GM18907 (cell line): ENCODE measurements at regions not wholly inside any gene's neighbourhood (a gene's known extent, or its start where the extent isn't known, plus 50 kb on each side); places are given as distances from the start of the nearest gene placed in this dataset.
"Not testable (repeated sequence)": the region's sequence is repeated elsewhere in the genome, so short reads cannot be mapped to it uniquely, and the experiment has no call there.

Experiments used
- ATAC-seq: cut with Tn5 transposase; IDR thresholded peaks from one replicate; pipeline ENCODE4 v1.9.1; 2021; ENCODE audit warnings: mild to moderate bottlenecking, moderate library complexity; ENCODE audit not compliant: unreplicated experiment

- ATAC-seq = no peak
Observed at GRCh38 chr4:158313566-158313965, 103.3 kb downstream of the TMEM144 start.

DNA sequence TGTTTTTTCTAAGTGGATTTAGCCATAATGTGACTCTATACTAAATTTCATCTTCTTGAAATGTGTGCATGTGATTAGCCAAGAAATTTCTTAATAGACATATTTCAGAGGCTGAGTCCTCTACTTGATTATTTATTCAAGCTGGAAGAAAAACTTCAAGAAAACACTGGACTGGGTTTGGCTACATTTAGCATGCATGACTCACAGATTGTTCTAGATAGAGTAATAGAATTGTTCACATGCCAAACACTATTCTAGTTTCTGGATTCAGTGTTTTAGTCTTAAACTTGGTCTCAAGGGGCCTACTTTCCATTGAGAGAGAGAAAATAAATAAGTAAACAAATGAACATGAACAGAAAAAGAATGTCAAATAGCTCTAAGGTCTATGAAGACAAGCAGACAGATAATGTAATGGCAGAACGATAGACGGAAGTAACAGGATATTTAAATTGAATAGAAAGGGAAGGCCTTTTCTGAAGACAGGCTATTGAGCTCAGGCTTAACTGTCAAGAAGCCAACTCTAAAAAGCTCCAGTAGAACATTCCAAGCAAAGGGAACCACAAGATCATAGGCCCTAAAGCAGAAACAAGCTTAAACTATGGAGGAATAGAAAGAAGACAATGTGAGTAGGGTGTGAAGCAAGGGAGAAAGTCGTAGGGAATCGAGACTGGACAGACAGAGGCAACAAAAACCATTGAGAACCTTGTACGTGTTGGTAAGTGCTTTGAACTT is 104.6 kb downstream of the TMEM144 start:
- no peak for ATAC-seq

DNA sequence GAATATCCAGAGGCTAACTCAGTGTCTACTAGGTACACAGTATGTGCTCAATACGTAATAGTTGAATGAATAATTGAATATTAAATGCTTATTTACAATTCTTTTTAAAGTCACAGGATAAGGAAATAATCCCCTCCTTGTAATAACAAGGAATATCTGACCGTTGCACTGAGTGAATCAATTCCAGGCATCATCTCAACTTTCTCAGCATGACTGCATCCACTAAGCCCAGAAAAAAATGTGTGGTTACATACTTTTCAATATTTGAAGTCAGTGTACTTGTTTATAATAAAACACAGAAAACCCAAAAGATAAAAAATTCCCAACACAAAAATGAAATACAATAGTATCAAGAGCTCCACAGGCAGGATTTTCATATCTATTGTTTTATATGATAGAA is 105.4 kb downstream of the TMEM144 start:
- no peak for ATAC-seq

GRCh38 chr4:158316264-158316663 is 106.0 kb downstream of the TMEM144 start:
- peak; percentile 78 for ATAC-seq

DNA sequence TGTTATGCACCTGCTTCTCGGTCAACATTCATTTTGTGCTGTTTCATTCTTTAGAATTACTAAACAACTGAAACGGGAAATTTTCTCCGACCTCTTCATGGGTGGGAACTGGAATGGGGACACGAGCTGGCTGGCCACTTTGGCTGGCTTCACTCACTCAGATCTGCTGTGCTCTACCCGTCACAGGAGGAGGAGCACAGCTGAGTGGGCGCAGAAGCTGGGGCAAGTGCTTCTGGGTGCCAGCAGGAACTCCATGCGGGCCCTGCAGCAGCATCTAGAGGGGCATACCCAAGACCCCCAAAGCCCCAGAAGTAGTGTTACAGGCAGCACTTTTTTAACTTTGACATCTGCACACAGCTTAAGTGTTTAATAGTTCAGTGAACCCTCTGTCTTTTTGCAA is 109.6 kb downstream of the TMEM144 start:
- ATAC-seq = no peak

GRCh38 chr4:158322109-158322508 is 111.8 kb downstream of the TMEM144 start:
- ATAC-seq = no peak

DNA sequence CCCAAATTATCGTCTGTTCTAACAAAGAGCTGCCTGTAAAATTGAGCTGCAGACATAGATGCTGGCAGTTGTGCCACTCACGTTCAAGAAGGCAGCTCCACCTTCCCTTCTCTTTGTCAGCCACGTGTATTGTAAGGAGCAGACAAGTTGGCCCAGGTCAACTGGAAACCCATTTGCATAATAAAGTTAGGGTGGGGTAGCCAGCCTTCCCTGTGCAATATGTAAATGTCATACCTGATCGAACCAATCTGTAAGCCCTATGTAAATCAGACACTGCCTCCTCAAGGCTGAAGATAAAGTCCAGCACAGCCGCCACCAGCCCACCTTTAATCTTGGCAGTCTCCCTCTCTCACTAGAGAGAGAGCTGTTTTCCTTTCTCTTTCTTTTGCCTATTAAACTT is 117.2 kb downstream of the TMEM144 start:
- no peak for ATAC-seq

DNA sequence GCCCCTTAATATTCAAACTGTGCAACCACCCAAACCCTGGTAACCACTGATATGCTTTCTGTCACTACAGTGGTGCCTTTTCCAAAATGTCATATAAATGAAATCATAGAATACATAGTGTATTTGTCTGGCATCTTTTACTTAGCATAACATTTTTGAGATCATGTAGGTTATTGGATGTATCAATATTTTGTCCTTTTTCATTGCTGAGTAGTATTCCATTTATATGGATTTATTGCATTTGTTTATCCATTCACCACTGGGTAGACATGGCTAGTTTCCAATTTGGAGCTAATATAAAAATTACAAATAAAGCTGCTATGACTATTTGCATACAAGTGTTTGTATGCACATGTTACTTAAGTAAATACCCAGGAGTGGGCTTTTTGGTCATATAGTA is 121.6 kb downstream of the TMEM144 start:
- ATAC-seq = no peak

DNA sequence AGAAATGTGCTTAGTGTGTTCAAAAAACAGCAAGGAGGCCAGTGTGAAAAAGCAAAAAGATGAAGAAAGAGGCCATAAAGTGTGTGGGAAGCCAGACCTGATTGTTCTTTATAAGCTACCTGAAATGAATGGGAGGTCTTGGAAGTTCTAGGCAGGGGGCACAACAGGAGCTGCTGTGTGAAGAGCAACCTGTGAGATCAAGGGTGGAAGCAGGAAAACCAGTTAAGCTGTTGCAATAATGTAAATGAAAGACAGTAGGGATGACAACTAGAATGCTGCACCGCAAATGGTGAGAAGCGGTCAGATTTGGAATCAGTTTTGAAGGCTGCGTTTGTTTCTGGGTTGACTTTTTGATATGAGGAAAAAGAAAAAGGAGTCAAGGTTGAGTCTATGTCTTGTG is 123.5 kb downstream of the TMEM144 start:
- no peak for ATAC-seq

- no peak for ATAC-seq
Observed at GRCh38 chr4:158341896-158342295, 131.6 kb downstream of the TMEM144 start.

DNA sequence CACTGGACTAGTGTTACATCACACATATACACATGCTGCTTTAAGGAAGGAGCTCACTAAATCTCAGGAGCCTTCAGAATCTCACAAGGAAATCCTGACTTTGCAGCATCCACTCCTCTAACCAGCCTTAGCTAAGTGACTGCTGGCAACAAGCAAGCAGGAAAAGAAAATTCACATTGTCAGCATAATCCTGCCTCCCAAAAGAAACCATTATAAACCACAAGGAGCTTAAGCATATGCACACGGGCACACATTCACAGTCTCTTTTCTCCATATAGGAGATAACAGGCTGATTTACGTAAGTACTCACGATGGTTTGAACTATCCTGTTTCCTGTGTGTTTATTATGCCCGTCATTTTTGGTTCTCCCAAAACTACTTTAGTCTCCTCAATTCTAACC is 136.3 kb downstream of the TMEM144 start:
- ATAC-seq = no peak

- no peak for ATAC-seq
Observed at GRCh38 chr4:158347556-158347955, 137.3 kb downstream of the TMEM144 start.

DNA sequence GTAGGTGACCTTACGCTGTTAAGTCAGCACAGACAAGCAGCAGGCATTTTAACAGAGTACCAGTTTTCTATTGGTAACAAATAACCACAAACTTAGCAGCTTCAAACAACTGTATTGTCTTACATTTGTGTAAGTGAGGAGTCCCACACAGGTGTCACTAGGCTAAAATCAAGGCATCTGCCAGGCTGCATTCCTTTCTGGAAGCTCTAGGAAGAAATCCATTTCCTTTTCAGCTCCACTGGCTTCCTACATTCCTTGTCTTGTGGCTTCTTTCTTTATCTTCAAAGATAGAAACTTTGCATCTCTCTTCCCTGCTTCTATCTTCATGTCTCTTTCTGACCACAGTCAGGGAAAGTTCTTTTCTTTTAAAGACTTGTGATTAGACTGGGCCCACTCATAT is 139.9 kb downstream of the TMEM144 start:
- no peak for ATAC-seq

DNA sequence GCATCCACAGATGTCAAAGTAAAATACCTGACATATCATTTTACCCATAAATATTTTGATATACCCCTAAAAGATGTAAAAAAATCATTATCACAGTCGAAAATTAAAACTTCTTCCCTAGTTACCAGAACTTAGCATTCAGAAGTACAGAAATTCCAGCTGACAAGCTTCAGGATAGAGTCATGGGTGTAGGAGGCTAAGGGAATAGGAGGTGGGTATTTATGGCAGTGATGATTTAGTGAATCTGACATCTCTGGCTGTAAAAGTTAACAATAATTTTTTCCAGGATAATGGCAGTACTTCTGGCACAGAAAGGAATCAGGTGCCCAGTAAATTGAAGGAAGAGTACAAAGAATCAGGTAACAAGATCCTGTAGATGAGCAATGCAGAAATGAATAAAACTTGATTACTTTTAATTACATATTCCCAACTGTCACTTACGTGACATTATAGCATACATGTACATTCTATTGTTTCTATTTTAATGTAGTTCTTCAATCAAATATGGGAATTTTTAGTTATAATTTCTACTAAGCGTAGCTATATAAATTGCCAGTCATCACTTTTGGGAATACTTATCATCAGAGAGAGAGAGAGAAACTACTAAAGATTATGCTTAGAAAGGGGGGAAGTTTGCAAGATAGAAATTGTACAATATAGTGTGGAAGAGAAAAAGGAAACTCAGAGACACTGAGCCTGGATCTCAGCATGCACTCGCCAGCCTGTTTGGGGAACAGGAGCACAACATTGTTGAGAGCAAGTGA is 143.4 kb downstream of the TMEM144 start:
- no peak for ATAC-seq

DNA sequence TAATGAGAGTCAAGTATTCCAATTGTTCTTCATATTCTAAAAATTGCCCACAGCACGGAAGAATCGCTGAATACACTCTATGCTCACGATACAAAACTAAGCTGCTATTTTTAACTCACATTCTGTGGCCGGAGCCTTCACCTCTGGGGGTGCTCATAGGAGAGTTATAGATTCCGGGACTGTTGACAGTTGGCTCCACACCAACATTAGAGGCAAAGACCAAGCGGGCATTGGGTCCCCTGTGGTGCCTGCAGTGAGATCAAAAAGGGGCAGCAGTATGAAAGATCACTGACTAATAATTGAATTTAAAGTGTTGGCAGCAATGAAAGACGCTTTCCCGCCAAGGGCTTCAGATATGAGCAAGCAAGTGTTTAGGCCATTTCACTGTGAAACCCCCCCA is 146.0 kb downstream of the TMEM144 start:
- ATAC-seq = no peak

DNA sequence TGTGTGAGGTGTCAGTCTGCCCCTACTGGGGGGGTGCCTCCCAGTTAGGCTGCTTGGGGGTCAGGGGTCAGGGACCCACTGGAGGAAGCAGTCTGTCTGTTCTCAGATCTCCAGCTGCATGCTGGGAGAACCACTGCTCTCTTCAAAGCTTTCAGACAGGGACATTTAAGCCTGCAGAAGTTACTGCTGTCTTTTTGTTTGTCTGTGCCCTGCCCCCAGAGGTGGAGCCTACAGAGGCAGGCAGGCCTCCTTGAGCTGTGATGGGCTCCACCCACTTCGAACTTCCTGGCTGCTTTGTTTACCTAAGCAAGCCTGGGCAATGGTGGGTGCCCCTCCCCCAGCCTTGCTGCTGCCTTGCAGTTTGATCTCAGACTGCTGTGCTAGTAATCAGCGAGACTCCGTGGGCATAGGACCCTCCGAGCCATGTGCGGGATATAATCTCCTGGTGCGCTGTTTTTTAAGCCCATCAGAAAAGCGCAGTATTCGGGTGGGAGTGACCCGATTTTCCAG is 153.7 kb upstream of the RXFP1 start:
- ATAC-seq = not testable (repeated sequence)

DNA sequence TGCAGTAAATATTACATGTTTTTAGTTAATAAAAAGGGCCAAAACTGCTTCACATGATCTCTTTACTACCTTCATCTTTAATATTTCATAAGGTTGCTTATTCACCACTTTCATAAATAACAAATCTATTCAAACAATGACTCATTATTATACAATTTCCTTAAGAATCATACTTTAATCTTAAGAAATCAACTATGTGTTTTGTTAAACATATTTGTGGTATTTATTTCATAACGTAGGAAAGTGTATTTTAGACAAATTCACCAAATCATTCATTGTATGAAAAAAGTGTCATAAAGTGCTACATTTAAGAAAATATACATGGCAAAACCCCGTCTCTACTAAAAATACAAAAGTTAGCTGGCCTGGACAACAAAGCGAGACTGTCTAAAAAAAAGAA is 150.5 kb upstream of the RXFP1 start:
- ATAC-seq = no peak

DNA sequence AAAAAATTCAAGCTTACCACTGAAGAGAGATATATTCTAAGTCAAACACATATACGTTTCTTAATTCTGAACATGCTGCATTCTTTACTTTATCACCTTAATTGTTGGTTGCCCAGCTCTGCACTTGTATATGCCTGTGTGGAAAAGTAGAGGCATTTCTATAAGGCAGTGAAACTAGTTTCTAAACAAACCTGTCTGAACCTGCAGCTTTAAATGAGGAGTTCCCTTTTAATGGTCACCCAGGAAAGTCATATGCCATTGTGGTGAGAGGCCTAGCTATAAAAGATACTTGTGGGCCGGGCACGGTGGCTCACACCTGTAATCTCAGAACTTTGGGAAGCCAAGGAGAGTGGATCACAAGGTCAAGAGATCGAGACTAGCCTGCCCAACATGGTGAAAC is 147.4 kb upstream of the RXFP1 start:
- no peak for ATAC-seq

DNA sequence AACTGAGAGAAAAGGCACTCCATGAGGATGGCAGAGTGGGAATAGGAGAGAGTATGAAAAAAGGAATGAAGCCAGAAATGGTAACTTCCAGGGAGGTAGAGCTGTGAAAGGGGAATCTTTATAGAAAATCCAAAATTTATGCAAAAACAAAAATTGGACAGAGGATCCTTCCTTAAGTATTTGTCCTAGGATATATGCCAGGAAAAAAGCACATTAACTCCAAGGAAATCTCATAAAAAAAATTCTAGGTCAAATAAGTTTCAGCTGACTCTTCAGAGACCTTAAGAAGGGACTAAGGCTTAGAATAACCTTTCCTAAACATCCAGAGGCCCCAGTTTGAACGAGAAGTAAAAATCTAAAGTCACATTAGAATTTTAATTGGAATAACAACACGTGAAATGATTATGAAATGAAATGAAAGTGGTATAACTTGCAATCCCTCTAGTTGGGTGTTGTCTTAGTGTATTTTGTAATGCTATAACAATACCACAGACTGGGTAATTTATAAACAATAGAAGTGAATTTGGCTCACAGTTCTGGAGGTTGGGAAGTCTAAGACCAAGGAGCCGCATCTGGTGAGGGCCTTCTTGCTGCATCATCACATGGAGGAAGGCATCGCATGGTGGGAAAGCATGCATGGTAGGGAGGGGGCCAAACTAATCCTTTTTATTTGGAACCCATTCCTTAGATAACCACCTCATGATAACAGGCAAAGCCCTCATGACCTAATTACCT is 145.4 kb upstream of the RXFP1 start:
- ATAC-seq = no peak

DNA sequence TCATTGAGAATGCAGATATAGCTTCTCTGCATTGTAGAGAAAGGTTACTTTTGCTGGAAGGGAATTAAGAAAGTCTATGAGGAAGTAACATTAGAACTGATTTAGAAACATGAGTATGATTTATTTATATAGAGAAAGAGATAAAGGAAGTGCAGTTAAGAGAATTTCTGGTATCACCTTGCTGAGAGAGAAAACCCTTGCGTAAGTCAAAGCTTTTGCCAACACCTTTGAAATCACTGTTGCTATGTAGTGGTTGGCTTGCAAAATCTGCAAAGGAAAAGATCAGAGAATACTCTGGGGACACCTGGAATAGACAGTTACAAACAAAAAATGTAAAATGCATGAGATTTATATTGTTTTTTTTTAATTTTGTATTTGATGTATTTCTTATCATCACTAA is 137.3 kb upstream of the RXFP1 start:
- no peak for ATAC-seq

GRCh38 chr4:158395343-158395742 is 126.3 kb upstream of the RXFP1 start:
- no peak for ATAC-seq

- ATAC-seq = no peak
Observed at GRCh38 chr4:158395889-158396288, 125.8 kb upstream of the RXFP1 start.
